Gastroesophageal sphincter (tissue), 4 donors: ENCODE measurements at regions not wholly inside any gene's neighbourhood (a gene's known extent, or its start where the extent isn't known, plus 50 kb on each side); places are given as distances from the start of the nearest gene placed in this dataset.

ENCODE experiments used
- ATAC-seq: fragments of 150-250 bp; one replicate; pipeline ENCODE4 v1.9.1; 2016; ENCODE audit warnings: mild to moderate bottlenecking, moderate library complexity
- H3K27ac ChIP-seq, 4 donors: fragments of 200-600 bp; sonication (generic) in 3 of 4; 1 replicate in 3 of 4; 2 replicates in 1 of 4; pipeline ENCODE4 v1.5.1; 2016 to 2019
- H3K27me3 ChIP-seq: fragments of 200-600 bp; sonication (generic); one replicate; pipeline ENCODE4 v1.5.1; 2019
- H3K36me3 ChIP-seq, 2 donors: fragments of 200-600 bp; sonication (generic); one replicate each; pipeline ENCODE4 v1.5.1; 2019; ENCODE audit warnings: control low read depth in 1 of 2
- H3K4me1 ChIP-seq, 3 donors: fragments of 200-600 bp; sonication (generic); 1 replicate in 2 of 3; 2 replicates in 1 of 3; pipeline ENCODE4 v1.5.1; 2016 to 2019; ENCODE audit warnings: control low read depth in 2 of 3
- H3K4me3 ChIP-seq, 2 donors: fragments of 200-600 bp; sonication (generic); one replicate each; pipeline ENCODE4 v1.5.1; 2019; ENCODE audit warnings: mild to moderate bottlenecking in 1 of 2, moderate library complexity in 1 of 2
- H3K9me3 ChIP-seq, 3 donors: fragments of 200-600 bp; sonication (generic); one replicate each; pipeline ENCODE4 v1.5.1; 2017 to 2019; ENCODE audit warnings: control low read depth in 2 of 3
- EP300 ChIP-seq: sonication (generic); formaldehyde crosslinking; IDR thresholded peaks from one replicate; pipeline ENCODE4 v1.6.1; 2017; ENCODE audit warnings: antibody characterized with exemption, mild to moderate bottlenecking
- POLR2A ChIP-seq, 2 donors: fragments of 450-650 bp; IDR thresholded peaks; one replicate each; pipeline ENCODE4 v1.6.1; 2017; ENCODE audit warnings: antibody characterized with exemption in 2 of 2, mild to moderate bottlenecking in 2 of 2, moderate library complexity in 1 of 2
- POLR2AphosphoS5 ChIP-seq: sonication (generic); formaldehyde crosslinking; IDR thresholded peaks from one replicate; pipeline ENCODE4 v1.6.1; 2017; ENCODE audit warnings: antibody characterized with exemption
- WGBS, 2 donors: methylation state at CpG; one replicate each; pipeline ENCODE4 v1.1.5; 2018; ENCODE audit warnings: low coverage in 1 of 2; 5-methylcytosine and 5-hydroxymethylcytosine counted together
- TF ChIP-seq, protein P1 (sequence below), 4 experiments: fragments of 200-600 bp in 2 of 4; fragments of 450-650 bp in 2 of 4; sonication (generic) in 1 of 4; IDR thresholded peaks; one replicate each; pipeline ENCODE4 v1.5.1; 2017 to 2019; ENCODE audit warnings: antibody characterized with exemption in 4 of 4, mild to moderate bottlenecking in 2 of 4, moderate library complexity in 2 of 4

DNA sequence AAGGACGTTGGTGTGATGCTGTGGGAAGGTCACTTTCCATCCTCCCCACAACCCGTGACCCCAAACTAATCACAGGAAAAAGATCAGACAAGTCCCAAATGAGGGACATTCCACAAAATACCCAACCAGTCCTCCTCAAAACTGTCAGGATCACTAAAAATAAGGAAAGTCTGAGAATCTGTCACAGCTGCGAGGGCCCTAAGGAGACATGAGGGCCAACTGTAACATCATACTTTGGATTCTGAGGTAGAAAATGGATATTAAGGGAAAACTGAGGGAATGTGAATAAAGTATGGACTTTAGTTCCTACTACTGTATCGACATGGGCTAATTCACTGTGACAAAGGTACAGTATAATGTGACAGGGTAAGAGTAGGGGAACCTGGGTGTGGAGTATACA lies 85.1 kb upstream of the FAM20C start:
- whole genome bisulfite sequencing, 2 donors: 62 to 100% methylated on average over 1 to 3 of the region's 4 CpGs
- H3K4me3 ChIP-seq: no peak overlapping the region

DNA sequence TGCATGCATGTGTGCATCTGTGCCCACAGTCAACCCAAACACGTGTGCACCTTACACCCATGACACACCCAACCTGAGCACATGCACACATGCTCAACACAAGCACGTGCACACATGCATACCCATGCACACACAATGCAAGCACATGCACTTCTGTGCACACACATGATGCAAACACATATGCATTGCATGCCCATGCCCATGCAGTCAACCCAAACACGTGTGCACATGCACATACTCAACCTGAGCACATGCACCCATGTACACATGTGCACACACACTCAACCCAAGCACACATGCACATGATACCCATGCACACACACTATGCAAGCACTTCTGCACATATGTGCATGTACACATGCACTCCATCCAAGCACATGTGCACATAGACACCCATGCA lies 84.5 kb upstream of the FAM20C start:
- no peak for ATAC-seq
- no peaks in the 10 kb centered on the region for H3K36me3 ChIP-seq
- peaks cover 4% of the 10 kb centered on the region for H3K27me3 ChIP-seq
- H3K27ac ChIP-seq: no peak overlapping the region
- WGBS, 2 donors: 83% methylated on average over 3 of the region's 3 CpGs; no CpG with 5 or more reads in 1 of the 2 donors
- H3K4me3 ChIP-seq: no peak overlapping the region
- no peaks in the 10 kb centered on the region for H3K4me1 ChIP-seq
- TF ChIP-seq, protein P1, sequence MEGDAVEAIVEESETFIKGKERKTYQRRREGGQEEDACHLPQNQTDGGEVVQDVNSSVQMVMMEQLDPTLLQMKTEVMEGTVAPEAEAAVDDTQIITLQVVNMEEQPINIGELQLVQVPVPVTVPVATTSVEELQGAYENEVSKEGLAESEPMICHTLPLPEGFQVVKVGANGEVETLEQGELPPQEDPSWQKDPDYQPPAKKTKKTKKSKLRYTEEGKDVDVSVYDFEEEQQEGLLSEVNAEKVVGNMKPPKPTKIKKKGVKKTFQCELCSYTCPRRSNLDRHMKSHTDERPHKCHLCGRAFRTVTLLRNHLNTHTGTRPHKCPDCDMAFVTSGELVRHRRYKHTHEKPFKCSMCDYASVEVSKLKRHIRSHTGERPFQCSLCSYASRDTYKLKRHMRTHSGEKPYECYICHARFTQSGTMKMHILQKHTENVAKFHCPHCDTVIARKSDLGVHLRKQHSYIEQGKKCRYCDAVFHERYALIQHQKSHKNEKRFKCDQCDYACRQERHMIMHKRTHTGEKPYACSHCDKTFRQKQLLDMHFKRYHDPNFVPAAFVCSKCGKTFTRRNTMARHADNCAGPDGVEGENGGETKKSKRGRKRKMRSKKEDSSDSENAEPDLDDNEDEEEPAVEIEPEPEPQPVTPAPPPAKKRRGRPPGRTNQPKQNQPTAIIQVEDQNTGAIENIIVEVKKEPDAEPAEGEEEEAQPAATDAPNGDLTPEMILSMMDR (IDR thresholded peaks at IDR 0.05): no peak
- TF ChIP-seq POLR2A (IDR thresholded peaks at IDR 0.05) (no peak), EP300 (no peak), POLR2AphosphoS5 (no peak)
- no peaks in the 10 kb centered on the region for H3K9me3 ChIP-seq

More for the DNA sequence above, 85.1 kb upstream of the FAM20C start:
- Histone ChIP-seq H3K27ac (no peak overlapping the region), H3K27me3 (peaks cover 4% of the 10 kb centered on the region), H3K36me3 (no peaks in the 10 kb centered on the region), H3K9me3 (no peaks in the 10 kb centered on the region), H3K4me1 (no peaks in the 10 kb centered on the region)
- ATAC-seq: no peak
- no peak for TF ChIP-seq POLR2A (IDR thresholded peaks at IDR 0.05)
- TF ChIP-seq, protein P1 (IDR thresholded peaks at IDR 0.05): no peak
- TF ChIP-seq POLR2AphosphoS5: no peak
- TF ChIP-seq EP300: no peak

DNA sequence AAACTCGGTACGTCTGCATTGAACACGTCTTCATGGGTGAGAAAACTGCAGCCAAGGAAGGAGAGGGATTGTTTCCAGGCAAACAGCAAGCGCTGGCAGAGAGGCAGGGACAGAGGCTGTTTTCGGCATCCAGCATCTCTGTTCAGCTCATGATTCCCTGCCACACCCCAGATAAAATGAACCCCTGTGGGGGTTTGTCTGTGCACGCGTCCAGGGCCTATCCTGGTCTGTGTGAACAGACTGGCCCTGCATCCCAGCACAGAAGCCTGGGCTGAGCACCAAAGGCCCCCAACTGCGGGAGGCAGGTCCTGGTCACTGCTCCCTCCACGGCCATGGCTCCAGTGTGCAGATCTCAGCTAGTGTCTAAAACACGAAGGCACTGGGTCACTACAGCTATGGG lies 83.3 kb upstream of the FAM20C start:
- no peak overlapping the region for H3K4me3 ChIP-seq
- H3K4me1 ChIP-seq: no peaks in the 10 kb centered on the region
- no peak for TF ChIP-seq EP300
- TF ChIP-seq POLR2AphosphoS5: no peak
- no peak overlapping the region for H3K27ac ChIP-seq
- peaks cover 4% of the 10 kb centered on the region for H3K27me3 ChIP-seq
- 64 to 90% methylated on average over 5 to 6 of the region's 10 CpGs for WGBS, 2 donors
- H3K9me3 ChIP-seq: no peaks in the 10 kb centered on the region
- ATAC-seq: no peak
- H3K36me3 ChIP-seq: no peaks in the 10 kb centered on the region

DNA sequence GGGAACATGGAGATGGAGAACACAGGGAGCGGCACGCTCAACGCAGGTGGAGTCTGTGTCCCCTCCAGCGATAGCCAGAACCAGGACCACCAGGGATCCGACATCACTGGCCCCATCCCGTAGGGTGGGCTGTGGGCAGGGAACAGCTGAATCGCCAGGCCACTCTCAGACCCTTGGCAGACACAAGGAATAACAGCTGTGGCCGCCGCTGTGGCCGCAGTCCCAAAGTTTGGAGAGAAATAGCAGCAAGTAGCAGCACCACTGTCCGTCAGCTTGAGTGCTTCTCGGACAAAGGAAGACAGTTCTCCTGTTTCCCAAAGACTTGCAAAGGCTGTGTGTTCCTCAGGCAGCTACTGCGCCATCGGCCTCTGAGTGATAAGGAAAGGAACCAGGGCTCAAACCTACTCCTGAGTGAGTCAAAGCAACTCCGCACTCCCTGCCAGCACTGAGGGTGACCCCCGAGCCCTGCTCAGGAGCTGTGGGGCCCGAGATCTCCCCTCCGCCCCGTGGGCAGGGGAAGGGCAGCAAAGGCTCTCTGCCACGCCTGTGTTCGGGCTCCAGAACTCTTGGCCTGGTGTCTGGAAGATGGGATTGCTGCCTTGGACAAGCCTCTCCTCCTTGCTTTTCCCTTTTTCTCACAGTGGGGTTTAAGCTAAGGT lies 82.3 kb upstream of the FAM20C start:
- Histone ChIP-seq H3K4me1 (peaks cover 0 to 3% (median 0%) of the 10 kb centered on the region in 3 donors), H3K9me3 (no peaks in the 10 kb centered on the region), H3K27me3 (peaks cover 4% of the 10 kb centered on the region), H3K36me3 (no peaks in the 10 kb centered on the region), H3K27ac (no peak overlapping the region), H3K4me3 (no peak overlapping the region)
- TF ChIP-seq POLR2AphosphoS5 (no peak), EP300 (no peak), POLR2A (IDR thresholded peaks at IDR 0.05) (no peak)
- TF ChIP-seq, protein P1 (IDR thresholded peaks at IDR 0.05): no peak
- 82 to 96% methylated on average over 2 to 7 of the region's 21 CpGs for WGBS, 2 donors
- no peak for ATAC-seq

DNA sequence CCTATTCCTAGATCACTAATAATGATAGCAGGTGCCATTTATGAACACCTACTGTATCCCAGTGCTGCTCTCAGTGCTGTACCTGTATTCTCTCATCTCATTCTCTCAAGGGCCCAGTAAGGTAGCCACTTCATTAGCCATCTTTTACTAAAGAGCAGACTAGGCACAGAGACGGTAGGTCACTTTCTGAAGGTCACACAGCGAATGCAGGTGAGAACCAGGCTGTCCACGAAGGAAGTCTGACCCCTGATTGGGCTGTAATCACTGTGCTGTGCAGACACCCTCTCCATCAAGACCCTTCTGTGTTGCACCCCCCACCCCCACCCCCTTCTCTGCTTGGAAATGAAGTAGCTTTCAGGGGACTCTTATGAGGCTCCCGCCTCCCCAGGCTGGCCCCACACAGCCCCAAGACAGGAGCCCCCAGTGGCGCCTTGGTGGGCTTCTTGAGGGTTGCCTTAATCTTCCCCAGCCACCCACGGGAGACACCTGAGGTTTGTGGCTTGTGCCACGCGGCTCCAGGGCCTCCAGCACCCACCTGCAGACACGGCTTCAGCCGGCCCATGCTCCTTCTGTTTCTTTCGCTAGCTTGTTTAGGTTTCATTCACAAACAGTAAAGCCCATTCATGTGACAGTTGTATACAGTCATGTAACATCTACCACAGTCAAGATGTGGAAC lies 81.7 kb upstream of the FAM20C start:
- H3K9me3 ChIP-seq: no peaks in the 10 kb centered on the region
- H3K4me1 ChIP-seq: peaks cover 0 to 10% (median 0%) of the 10 kb centered on the region in 3 donors
- no peak overlapping the region for H3K27ac ChIP-seq
- H3K36me3 ChIP-seq: no peaks in the 10 kb centered on the region
- TF ChIP-seq, protein P1 (IDR thresholded peaks at IDR 0.05): no peak
- TF ChIP-seq POLR2AphosphoS5 (no peak), EP300 (no peak), POLR2A (IDR thresholded peaks at IDR 0.05) (no peak)
- no peak for ATAC-seq
- WGBS, 2 donors: 92 to 100% methylated on average over 2 to 3 of the region's 11 CpGs
- H3K4me3 ChIP-seq: no peak overlapping the region
- H3K27me3 ChIP-seq: peaks cover 2% of the 10 kb centered on the region
